CD14-positive monocyte (primary cell): ENCODE measurements at regions not wholly inside any gene's neighbourhood (a gene's known extent, or its start where the extent isn't known, plus 50 kb on each side); places are given as distances from the start of the nearest gene placed in this dataset.

Source experiments
- DNase-seq, 3 donors: peaks; one replicate each; pipeline ENCODE4 v3.0.0-alpha.2; 2011 to 2022
- H2AFZ ChIP-seq: 2 replicates; pipeline ENCODE4 v1.6.0; 2012; ENCODE audit warnings: mild to moderate bottlenecking, low read depth, low read length, inconsistent platforms; ENCODE audit not compliant: insufficient read depth, poor library complexity, severe bottlenecking
- H3K27ac ChIP-seq, 2 donors: 1 replicate in 1 of 2; 2 replicates in 1 of 2; pipeline ENCODE4 v1.5.1; 2012 to 2013; ENCODE audit warnings: low read length in 2 of 2, control low read depth in 1 of 2, inconsistent platforms in 1 of 2, low read depth in 1 of 2, mild to moderate bottlenecking in 1 of 2
- H3K27me3 ChIP-seq, 2 donors: one replicate each; pipeline versions ENCODE4 v1.6.0 to v1.6.1; 2011 to 2013; ENCODE audit warnings: low read length in 2 of 2; ENCODE audit not compliant: control insufficient read depth in 2 of 2, insufficient read depth in 2 of 2
- H3K36me3 ChIP-seq, 2 donors: replicated peaks in 1 of 2; 1 replicate in 1 of 2; 2 replicates in 1 of 2; pipeline versions ENCODE4 v1.5.1 to v1.6.1; 2012 to 2013; ENCODE audit warnings: low read length in 2 of 2, control low read depth in 1 of 2, inconsistent platforms in 1 of 2, mild to moderate bottlenecking in 1 of 2; ENCODE audit not compliant: insufficient read depth in 2 of 2, control insufficient read depth in 1 of 2
- H3K4me1 ChIP-seq, 2 donors: 1 replicate in 1 of 2; 2 replicates in 1 of 2; pipeline versions ENCODE4 v1.5.1 to v1.6.1; 2012 to 2013; ENCODE audit warnings: low read length in 2 of 2, control low read depth in 1 of 2, inconsistent platforms in 1 of 2, mild to moderate bottlenecking in 1 of 2, moderate library complexity in 1 of 2; ENCODE audit not compliant: insufficient read depth in 2 of 2, control insufficient read depth in 1 of 2
- H3K4me2 ChIP-seq: replicated peaks from 2 replicates; pipeline ENCODE3; 2012; ENCODE audit warnings: low read length, moderate library complexity, mild to moderate bottlenecking; ENCODE audit not compliant: poor library complexity, severe bottlenecking; ENCODE audit errors: extremely low read depth
- H3K4me3 ChIP-seq, 3 experiments: fragments of 200-600 bp in 1 of 3; sonication (generic) in 1 of 3; replicated peaks in 1 of 3; 1 replicate in 2 of 3; 2 replicates in 1 of 3; pipeline ENCODE4 v1.5.1; 2011 to 2013; ENCODE audit warnings: low read length in 3 of 3, mild to moderate bottlenecking in 3 of 3, control low read depth in 2 of 3, low read depth in 2 of 3, inconsistent platforms in 1 of 3, moderate library complexity in 1 of 3
- H3K79me2 ChIP-seq: 2 replicates; pipeline ENCODE4 v1.6.0; 2012; ENCODE audit warnings: mild to moderate bottlenecking, control low read depth, inconsistent platforms, low read length, moderate library complexity; ENCODE audit not compliant: insufficient read depth
- H3K9ac ChIP-seq: 2 replicates; pipeline ENCODE4 v1.6.0; 2017; ENCODE audit warnings: low read length, mild to moderate bottlenecking; ENCODE audit not compliant: insufficient read depth, poor library complexity, severe bottlenecking
- H3K9me3 ChIP-seq, 2 donors: replicated peaks in 1 of 2; 1 replicate in 1 of 2; 2 replicates in 1 of 2; pipeline versions ENCODE4 v1.5.1 to v1.6.1; 2012 to 2013; ENCODE audit warnings: low read length in 2 of 2, control low read depth in 1 of 2; ENCODE audit not compliant: control insufficient read depth in 1 of 2, insufficient read depth in 1 of 2
- H4K20me1 ChIP-seq: 2 replicates; pipeline ENCODE4 v1.6.0; 2012; ENCODE audit warnings: mild to moderate bottlenecking, low read length, control low read depth, moderate library complexity; ENCODE audit not compliant: insufficient read depth
- H3K27ac Mint-ChIP-seq, 7 donors: one replicate each; pipeline ENCODE4 v1.8.0; 2020; ENCODE audit warnings: mild to moderate bottlenecking in 7 of 7, mixed read lengths in 7 of 7, moderate library complexity in 6 of 7, inconsistent platforms in 2 of 7
- H3K27me3 Mint-ChIP-seq, 3 donors: one replicate each; pipeline ENCODE4 v1.8.0; 2021 to 2022; ENCODE audit warnings: low read depth in 3 of 3, mild to moderate bottlenecking in 3 of 3, mixed read lengths in 3 of 3, moderate library complexity in 3 of 3, inconsistent platforms in 1 of 3
- H3K36me3 Mint-ChIP-seq, 2 donors: one replicate each; pipeline ENCODE4 v1.8.0; 2020; ENCODE audit warnings: mixed read lengths in 2 of 2, inconsistent platforms in 1 of 2, mild to moderate bottlenecking in 1 of 2
- H3K4me1 Mint-ChIP-seq: one replicate; pipeline ENCODE4 v1.8.0; 2020; ENCODE audit warnings: mild to moderate bottlenecking, mixed read lengths
- H3K4me3 Mint-ChIP-seq, 2 donors: one replicate each; pipeline ENCODE4 v1.8.0; 2020; ENCODE audit warnings: mild to moderate bottlenecking in 2 of 2, mixed read lengths in 2 of 2, moderate library complexity in 1 of 2
- H3K9me3 Mint-ChIP-seq, 7 donors: one replicate each; pipeline ENCODE4 v1.8.0; 2020 to 2022; ENCODE audit warnings: mixed read lengths in 7 of 7, mild to moderate bottlenecking in 6 of 7, moderate library complexity in 6 of 7, inconsistent platforms in 2 of 7
- WGBS: methylation state at CpG from one replicate; pipeline ENCODE4 v1.1.5; 2013; ENCODE audit warnings: missing lambda C conversion rate; ENCODE audit not compliant: insufficient coverage; 5-methylcytosine and 5-hydroxymethylcytosine counted together
- intact Hi-C, 2 donors: fragments of 100-400 bp; cut with micrococcal nuclease; formaldehyde crosslinking; loops; one replicate each; pipeline versions ENCODE4 v1.15.0 to v1.15.1; 2023
- TF ChIP-seq, protein P1 (sequence below): fragments of 200-600 bp; IDR thresholded peaks from one replicate; pipeline ENCODE4 v1.8.0; 2022; ENCODE audit warnings: antibody characterized with exemption, mild to moderate bottlenecking

GRCh38 chr3:80099559-80100066 lies 331.8 kb upstream of the ROBO1 start:
- no peak overlapping the region for H3K4me3 Mint-ChIP-seq
- H3K4me1 ChIP-seq, result no peaks in the 10 kb centered on the region
- no peaks in the 10 kb centered on the region for H3K4me1 Mint-ChIP-seq

GRCh38 chr3:80097674-80098073 lies 329.9 kb upstream of the ROBO1 start:
- H2AFZ ChIP-seq, result no peak overlapping the region
- TF ChIP-seq, protein P1, sequence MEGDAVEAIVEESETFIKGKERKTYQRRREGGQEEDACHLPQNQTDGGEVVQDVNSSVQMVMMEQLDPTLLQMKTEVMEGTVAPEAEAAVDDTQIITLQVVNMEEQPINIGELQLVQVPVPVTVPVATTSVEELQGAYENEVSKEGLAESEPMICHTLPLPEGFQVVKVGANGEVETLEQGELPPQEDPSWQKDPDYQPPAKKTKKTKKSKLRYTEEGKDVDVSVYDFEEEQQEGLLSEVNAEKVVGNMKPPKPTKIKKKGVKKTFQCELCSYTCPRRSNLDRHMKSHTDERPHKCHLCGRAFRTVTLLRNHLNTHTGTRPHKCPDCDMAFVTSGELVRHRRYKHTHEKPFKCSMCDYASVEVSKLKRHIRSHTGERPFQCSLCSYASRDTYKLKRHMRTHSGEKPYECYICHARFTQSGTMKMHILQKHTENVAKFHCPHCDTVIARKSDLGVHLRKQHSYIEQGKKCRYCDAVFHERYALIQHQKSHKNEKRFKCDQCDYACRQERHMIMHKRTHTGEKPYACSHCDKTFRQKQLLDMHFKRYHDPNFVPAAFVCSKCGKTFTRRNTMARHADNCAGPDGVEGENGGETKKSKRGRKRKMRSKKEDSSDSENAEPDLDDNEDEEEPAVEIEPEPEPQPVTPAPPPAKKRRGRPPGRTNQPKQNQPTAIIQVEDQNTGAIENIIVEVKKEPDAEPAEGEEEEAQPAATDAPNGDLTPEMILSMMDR, result no peak
- no peaks in the 10 kb centered on the region for H3K9me3 ChIP-seq
- Mint-ChIP-seq H3K27ac (no peak overlapping the region), H3K27me3 (peaks cover 0 to 2% (median 0%) of the 10 kb centered on the region in 3 donors), H3K9me3 (no peaks in the 10 kb centered on the region), H3K4me1 (no peaks in the 10 kb centered on the region), H3K36me3 (no peaks in the 10 kb centered on the region), H3K4me3 (no peak overlapping the region)
- no peak overlapping the region for H3K4me3 ChIP-seq
- no peaks in the 10 kb centered on the region for H3K36me3 ChIP-seq
- no peak overlapping the region for H3K9ac ChIP-seq
- no peak overlapping the region for H3K27ac ChIP-seq
- no peaks in the 10 kb centered on the region for H3K27me3 ChIP-seq
- H3K4me1 ChIP-seq, result no peaks in the 10 kb centered on the region
- intact Hi-C loops, result no loop called here
- H4K20me1 ChIP-seq, result no peaks in the 10 kb centered on the region
- WGBS, result no CpG with 5 or more reads among the region's 2 CpGs
- DNase-seq, result no peak
- H3K79me2 ChIP-seq, result no peaks in the 10 kb centered on the region
- H3K4me2 ChIP-seq, result no peak overlapping the region

More at GRCh38 chr3:80099559-80100066, 331.8 kb upstream of the ROBO1 start:
- H3K27ac Mint-ChIP-seq, result no peak overlapping the region
- no peaks in the 10 kb centered on the region for H3K36me3 Mint-ChIP-seq
- H3K9me3 ChIP-seq, result no peaks in the 10 kb centered on the region
- no peaks in the 10 kb centered on the region for H3K27me3 ChIP-seq
- no peaks in the 10 kb centered on the region for H3K36me3 ChIP-seq
- H3K4me3 ChIP-seq, result no peak overlapping the region
- no peak overlapping the region for H3K4me2 ChIP-seq
- no peak overlapping the region for H3K9ac ChIP-seq
- H4K20me1 ChIP-seq, result no peaks in the 10 kb centered on the region
- no peak overlapping the region for H3K27ac ChIP-seq
- peaks cover 0 to 1% (median 0%) of the 10 kb centered on the region in 7 donors for H3K9me3 Mint-ChIP-seq
- WGBS, result no CpG with 5 or more reads among the region's 1 CpG
- TF ChIP-seq, protein P1, result no peak
- peaks cover 0 to 2% (median 0%) of the 10 kb centered on the region in 3 donors for H3K27me3 Mint-ChIP-seq
- no peak overlapping the region for H2AFZ ChIP-seq
- no peaks in the 10 kb centered on the region for H3K79me2 ChIP-seq
- intact Hi-C loops, result no loop called here
- DNase-seq, result no peak
